AG09319 (cell line): ENCODE measurements at regions not wholly inside any gene's neighbourhood (a gene's known extent, or its start where the extent isn't known, plus 50 kb on each side); places are given as distances from the start of the nearest gene placed in this dataset.

Experiments
- DNase-seq: peaks from one replicate; pipeline ENCODE4 v3.0.0-alpha.2; 2010; ENCODE audit warnings: low read depth; ENCODE audit errors: extremely low read depth
- TF ChIP-seq, protein P1 (sequence below): IDR thresholded peaks from 2 replicates; pipeline ENCODE4 v1.5.1; 2011; ENCODE audit warnings: low read depth, mild to moderate bottlenecking, inconsistent platforms, low read length, moderate library complexity

DNA sequence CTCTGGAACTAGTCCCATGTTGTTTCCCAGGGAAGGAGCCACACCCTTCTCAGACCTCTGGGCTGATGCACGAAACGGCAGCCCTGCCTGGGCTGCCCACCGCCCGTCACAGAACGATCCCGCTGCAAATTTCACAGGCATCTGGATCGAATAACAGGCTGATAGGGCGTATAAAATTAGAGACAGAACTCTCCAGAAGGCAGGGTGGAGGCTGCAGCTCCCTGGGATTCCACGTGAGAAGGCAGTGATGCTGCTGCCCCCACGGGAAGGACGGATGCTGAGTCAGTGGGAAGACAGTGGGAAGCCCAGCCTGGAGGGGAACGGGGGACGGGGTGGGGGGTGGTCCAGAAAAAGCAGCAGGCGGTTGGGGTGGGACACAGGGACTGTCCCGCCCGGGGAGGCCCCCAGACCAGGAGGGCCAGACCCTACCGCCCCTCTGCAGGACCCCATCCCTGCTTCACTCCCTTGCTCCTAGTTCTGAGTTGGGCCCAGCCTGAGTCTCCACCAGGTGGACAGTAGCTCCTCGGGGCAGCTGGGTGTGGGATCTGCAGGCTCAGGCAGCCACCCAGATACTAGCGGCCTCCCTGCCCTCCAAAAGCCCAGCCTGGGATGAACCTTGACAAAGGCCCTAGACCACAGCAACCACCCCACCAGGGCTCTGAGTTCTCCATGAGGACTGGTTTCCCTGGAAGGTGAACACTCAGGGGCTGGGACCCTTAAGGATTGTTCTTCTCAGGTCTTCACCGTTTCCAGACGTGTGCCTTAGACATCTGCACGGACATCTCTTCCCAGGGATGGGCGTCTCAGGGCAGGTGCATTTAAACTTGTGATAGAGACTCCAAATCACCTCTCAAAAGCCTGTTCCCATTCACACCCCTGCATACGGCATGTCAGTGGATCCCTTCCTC is 117.8 kb downstream of the METRNL start:
- TF ChIP-seq, protein P1, sequence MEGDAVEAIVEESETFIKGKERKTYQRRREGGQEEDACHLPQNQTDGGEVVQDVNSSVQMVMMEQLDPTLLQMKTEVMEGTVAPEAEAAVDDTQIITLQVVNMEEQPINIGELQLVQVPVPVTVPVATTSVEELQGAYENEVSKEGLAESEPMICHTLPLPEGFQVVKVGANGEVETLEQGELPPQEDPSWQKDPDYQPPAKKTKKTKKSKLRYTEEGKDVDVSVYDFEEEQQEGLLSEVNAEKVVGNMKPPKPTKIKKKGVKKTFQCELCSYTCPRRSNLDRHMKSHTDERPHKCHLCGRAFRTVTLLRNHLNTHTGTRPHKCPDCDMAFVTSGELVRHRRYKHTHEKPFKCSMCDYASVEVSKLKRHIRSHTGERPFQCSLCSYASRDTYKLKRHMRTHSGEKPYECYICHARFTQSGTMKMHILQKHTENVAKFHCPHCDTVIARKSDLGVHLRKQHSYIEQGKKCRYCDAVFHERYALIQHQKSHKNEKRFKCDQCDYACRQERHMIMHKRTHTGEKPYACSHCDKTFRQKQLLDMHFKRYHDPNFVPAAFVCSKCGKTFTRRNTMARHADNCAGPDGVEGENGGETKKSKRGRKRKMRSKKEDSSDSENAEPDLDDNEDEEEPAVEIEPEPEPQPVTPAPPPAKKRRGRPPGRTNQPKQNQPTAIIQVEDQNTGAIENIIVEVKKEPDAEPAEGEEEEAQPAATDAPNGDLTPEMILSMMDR: no peak
- DNase-seq: peak; percentile 72

DNA sequence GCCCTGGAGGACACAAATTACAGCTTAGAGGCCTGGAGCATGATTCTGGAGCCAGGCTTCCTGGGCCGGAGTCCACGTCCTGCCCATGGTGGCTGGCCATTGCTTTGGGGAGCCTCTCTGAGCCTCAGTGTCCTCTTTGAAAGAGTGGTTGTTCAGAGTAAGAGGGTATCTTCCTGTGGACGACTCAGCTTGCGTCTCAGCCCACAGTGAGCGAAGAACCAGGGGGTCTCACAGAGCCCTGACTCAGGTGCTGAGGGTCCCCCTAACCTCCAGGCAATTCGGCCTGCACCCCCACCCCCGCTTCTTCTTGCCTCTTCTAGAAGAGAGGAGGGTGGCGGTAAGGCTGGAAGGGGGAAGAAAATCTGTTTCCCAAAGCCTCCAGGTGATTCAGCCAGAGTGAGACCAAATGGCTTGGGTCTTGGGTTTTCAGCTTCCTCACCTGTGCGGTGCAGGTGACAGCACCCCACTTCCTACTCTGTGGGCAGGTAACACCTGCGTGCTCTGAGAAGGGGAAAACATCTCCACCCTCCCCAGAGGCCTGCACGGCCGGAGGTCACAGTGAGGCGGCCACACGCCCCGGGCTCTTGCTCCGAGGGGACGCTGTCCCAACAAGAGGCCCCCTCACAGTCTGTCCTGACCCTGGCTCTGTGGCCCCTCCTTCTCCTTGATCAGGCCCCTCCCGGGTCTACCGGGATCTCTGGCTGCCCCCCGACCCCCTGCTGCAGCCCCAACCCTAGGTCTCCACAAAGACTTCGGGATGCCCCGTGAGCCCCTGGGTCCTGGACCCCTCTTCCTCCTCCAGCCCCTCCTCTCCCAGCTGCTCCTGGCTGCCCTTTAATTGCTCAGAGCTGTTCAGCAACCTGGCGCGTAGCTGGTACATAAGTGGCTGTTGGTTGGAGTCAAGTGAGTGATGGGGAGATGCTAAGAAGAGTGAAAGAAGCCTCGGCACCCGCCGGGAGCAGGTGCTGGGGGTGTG is 119.2 kb downstream of the METRNL start:
- DNase-seq: no peak
- TF ChIP-seq, protein P1: no peak

DNA sequence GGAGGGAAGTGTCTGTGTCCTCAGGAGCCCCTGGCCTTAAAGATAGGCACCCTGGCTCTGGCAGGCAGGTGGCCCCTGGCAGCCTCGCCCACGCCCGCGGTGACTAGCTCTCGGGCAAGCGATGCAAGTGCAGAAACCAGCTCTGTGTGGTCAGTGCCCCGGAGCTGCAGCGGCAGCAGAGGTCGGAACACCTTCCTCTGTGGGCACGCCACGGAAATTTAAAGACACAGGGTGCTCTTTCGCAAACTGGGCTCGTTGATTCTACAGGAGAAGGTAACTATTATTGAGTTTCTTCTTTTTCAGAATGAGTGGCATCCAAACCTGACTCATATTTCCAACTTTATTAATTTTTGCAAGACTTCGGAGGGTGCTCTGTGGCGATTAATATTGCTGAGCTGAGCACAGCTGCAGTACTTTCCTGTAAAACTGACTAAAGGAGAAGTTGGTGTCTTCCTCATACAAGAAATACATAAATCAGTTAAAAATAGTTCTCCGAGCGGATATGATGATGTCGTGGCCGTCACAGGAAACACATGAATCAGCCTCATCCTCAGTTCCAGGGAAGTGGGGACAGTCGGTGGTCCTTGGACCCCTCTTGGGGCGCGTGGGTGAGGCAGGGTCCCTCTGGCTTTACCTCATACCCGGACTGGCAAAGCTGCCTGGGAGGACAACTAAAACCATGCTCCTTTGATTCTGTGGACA is 120.2 kb downstream of the METRNL start:
- DNase-seq: no peak
- TF ChIP-seq, protein P1: no peak

DNA sequence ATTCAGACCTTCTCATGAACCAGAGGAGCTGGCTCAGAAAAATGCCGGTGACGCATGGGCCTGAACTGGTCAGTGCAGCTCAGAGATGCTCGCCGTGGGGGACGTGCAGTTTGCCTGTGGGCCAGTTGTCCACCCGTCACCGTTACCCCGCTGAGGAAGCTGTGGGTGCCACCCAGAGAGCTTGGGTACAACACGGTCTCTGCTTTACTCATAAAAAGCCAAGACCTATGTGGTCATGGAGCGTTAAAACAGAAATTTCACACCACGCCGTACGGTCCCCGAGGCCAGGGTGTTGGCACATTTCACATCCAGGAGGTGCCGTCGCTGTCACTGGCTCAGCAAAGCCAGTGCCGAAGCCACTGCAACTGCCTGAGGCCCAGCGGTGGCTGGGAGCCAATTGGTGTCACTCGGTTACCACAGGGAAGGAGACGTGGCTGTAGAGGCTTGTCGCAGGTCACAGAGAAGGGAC is 120.9 kb downstream of the METRNL start:
- TF ChIP-seq, protein P1: no peak
- DNase-seq: no peak

DNA sequence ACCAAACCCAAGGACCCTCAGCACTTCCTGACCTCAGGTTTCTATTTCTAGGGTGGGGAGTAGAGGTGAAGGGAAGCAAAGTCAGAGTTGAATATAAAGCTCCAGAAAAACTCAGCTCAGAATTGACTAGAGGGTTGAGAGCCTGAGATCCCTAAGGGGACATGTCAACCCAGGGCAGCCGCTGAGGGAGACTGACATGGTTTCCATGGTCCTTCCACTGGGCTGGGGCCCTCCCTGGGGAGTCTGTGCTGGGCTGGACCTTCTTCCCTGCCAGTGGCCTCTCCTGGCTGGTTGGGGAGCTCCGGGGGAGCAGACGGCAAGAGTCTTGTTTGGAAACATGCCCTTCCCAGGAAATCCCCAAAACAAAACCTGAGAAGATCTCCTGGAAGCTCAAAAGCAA is 121.3 kb downstream of the METRNL start:
- TF ChIP-seq, protein P1: no peak

DNA sequence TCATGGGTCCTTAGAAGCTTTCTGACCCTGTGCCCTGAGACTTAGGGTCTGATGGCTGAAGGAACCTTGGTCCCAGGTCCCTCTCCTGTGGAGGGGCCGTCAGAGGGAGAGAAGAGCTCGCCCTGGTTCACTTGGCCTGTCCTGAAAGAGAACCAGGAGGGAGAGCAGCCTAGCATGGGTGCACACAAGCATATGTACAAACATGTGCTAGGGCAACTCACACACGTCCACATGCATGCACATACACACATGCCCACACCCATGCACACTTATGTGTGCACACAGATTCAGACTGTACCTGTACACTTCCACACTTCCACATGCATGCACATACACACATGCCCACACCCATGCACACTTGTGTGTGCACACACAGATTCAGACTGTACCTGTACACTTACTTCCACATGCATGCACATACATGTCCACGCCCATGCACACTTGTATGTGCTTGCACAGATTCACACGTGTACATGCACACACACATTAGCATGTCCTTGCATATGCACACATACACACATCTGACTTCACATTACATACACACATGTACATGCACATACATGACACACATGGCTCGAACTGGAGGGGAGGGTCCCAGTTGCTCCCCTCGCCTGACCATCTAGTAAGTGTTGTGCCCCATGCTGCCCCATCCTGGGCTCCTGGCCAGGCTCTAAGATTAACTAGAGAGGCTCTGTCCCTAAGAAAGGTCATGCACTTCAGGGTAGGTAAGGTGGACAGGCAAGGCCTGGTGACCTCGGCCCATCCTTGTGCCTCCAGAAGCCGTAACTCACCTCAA is 122.0 kb downstream of the METRNL start:
- DNase-seq: no peak
- TF ChIP-seq, protein P1: no peak

More for the DNA sequence above, 121.3 kb downstream of the METRNL start:
- DNase-seq: no peak
